Spleen (tissue), 11 donors: ENCODE measurements at regions not wholly inside any gene's neighbourhood (a gene's known extent, or its start where the extent isn't known, plus 50 kb on each side); places are given as distances from the start of the nearest gene placed in this dataset.
"Not testable (repeated sequence)": the region's sequence is repeated elsewhere in the genome, so short reads cannot be mapped to it uniquely, and the experiment has no call there.

Experiments used
- DNase-seq: peaks from one replicate; pipeline ENCODE4 v3.0.0-alpha.2; 2020
- H3K27ac ChIP-seq, 8 donors: fragments of 200-600 bp; sonication (generic) in 7 of 8; 1 replicate in 4 of 8; 2 replicates in 4 of 8; pipeline versions ENCODE4 v1.5.0 to v1.8.0; 2016 to 2021; ENCODE audit warnings: inconsistent platforms in 4 of 8, mild to moderate bottlenecking in 4 of 8, moderate library complexity in 1 of 8
- H3K27me3 ChIP-seq, 7 donors: fragments of 200-600 bp; sonication (generic) in 6 of 7; replicated peaks in 1 of 7; 1 replicate in 4 of 7; 2 replicates in 3 of 7; pipeline versions ENCODE4 v1.5.0 to v1.8.0; 2016 to 2021; ENCODE audit warnings: inconsistent platforms in 3 of 7, mild to moderate bottlenecking in 1 of 7
- H3K36me3 ChIP-seq, 6 donors: fragments of 200-600 bp; sonication (generic) in 5 of 6; 1 replicate in 4 of 6; 2 replicates in 2 of 6; pipeline versions ENCODE4 v1.5.0 to v1.8.0; 2016 to 2021; ENCODE audit warnings: inconsistent platforms in 2 of 6
- H3K4me1 ChIP-seq, 6 donors: fragments of 200-600 bp; sonication (generic) in 5 of 6; 1 replicate in 3 of 6; 2 replicates in 3 of 6; pipeline versions ENCODE4 v1.5.0 to v1.8.0; 2016 to 2021; ENCODE audit warnings: inconsistent platforms in 3 of 6
- H3K4me3 ChIP-seq, 8 donors: fragments of 200-600 bp; sonication (generic) in 7 of 8; 1 replicate in 4 of 8; 2 replicates in 4 of 8; pipeline versions ENCODE4 v1.5.0 to v1.8.0; 2016 to 2021; ENCODE audit warnings: inconsistent platforms in 4 of 8, mild to moderate bottlenecking in 4 of 8, moderate library complexity in 2 of 8
- H3K9me3 ChIP-seq, 8 donors: fragments of 200-600 bp; sonication (generic) in 7 of 8; 1 replicate in 4 of 8; 2 replicates in 4 of 8; pipeline versions ENCODE4 v1.5.0 to v1.8.0; 2016 to 2021; ENCODE audit warnings: inconsistent platforms in 4 of 8
- CTCF ChIP-seq, 11 experiments: fragments of 200-600 bp in 7 of 11; fragments of 450-650 bp in 4 of 11; sonication (generic) in 4 of 11; IDR thresholded peaks in 8 of 11; conservative IDR thresholded peaks in 3 of 11; 1 replicate in 7 of 11; 2 replicates in 4 of 11; pipeline versions ENCODE4 v1.4.0 to v1.8.0; 2016 to 2021; ENCODE audit warnings: antibody characterized with exemption in 11 of 11, inconsistent platforms in 4 of 11, mild to moderate bottlenecking in 1 of 11
- POLR2A ChIP-seq, 3 donors: fragments of 450-650 bp; IDR thresholded peaks; one replicate each; pipeline ENCODE4 v1.5.1; 2017; ENCODE audit warnings: antibody characterized with exemption in 3 of 3, mild to moderate bottlenecking in 1 of 3
- POLR2AphosphoS5 ChIP-seq, 3 donors: sonication (generic); formaldehyde crosslinking; IDR thresholded peaks; one replicate each; pipeline ENCODE4 v1.5.1; 2017; ENCODE audit warnings: antibody characterized with exemption in 3 of 3
- WGBS, 5 donors: extraction: QIAGEN DNeasy Blood & Tissue Kit in 3 of 5; methylation state at CpG; one replicate each; pipeline versions ENCODE4 v1.1.5 to v1.1.7; 2013 to 2018; 5-methylcytosine and 5-hydroxymethylcytosine counted together
- intact Hi-C: fragments of 100-400 bp; cut with DNase I; formaldehyde crosslinking; loops from one replicate; pipeline ENCODE4 v1.15.0; 2023; ENCODE audit warnings: low total_unique reads
- donor health status: healthy with polysubstance abuse.
- donor health status: DM: no; HTN: no; CAD: no; lungs with moderate emphysema.
- donor health status: DM: no; HTN: no; CAD: no.
- donor health status: Bipolar disorder and iron deficiency.
- donor health status: healthy.
- donor health status: DM: no; HTN: no; CAD: no.
- donor health status: DM: yes; HTN: yes; CAD: no.

- H3K36me3 ChIP-seq = no peaks in the 10 kb centered on the region
- DNase-seq = peak; percentile 44
- 71 to 91% (median 78%) methylated on average over 5 of the region's 5 CpGs for WGBS, 5 donors
These were observed 56.0 kb upstream of the CDX4 start for GRCh38 chrX:73390628-73391567.

DNA sequence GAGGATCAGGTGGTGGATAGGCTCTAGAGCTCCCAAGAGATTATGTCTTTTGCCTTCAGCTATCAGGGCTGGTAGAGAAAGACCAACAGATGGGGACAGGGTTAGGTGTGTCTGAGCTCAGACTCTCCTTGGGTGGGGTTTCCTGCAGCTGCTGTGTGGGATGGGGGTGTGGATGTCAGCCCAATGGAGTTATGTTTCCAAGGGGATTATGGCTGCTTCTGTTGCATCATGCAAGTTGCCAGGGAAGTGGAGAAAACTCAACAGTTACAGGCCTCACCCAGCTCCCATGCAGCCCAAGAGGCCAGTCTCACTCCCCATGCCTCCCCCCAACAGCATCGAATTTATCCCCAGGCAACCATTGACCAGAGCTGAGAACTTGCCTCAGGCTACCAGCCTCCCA is 80.2 kb upstream of the CDX4 start:
- TF ChIP-seq CTCF (IDR thresholded peaks at IDR 0.05 in 8 of 11, conservative IDR thresholded peaks at IDR 0.05 in 3 of 11) = no peak
- TF ChIP-seq POLR2A (IDR thresholded peaks at IDR 0.05) = no peak
- no peak for TF ChIP-seq POLR2AphosphoS5 (IDR thresholded peaks at IDR 0.05)
- Histone ChIP-seq H3K36me3 (no peaks in the 10 kb centered on the region), H3K4me1 (no peaks in the 10 kb centered on the region), H3K4me3 (no peak overlapping the region), H3K9me3 (peaks cover 0 to 17% (median 0%) of the 10 kb centered on the region in 8 donors), H3K27ac (no peak overlapping the region), H3K27me3 (peaks cover 0 to 11% (median 0%) of the 10 kb centered on the region in 7 donors)
- intact Hi-C loops = no loop called here
- DNase-seq = no peak
- 56 to 100% (median 89%) methylated on average over 1 of the region's 1 CpG for WGBS, 5 donors

More at GRCh38 chrX:73390628-73391567, 56.0 kb upstream of the CDX4 start:
- TF ChIP-seq POLR2AphosphoS5 (IDR thresholded peaks at IDR 0.05) (no peak), CTCF (IDR thresholded peaks at IDR 0.05 in 8 of 11, conservative IDR thresholded peaks at IDR 0.05 in 3 of 11) (no peak), POLR2A (IDR thresholded peaks at IDR 0.05) (no peak)
- Histone ChIP-seq H3K4me3 (no peak overlapping the region), H3K9me3 (peaks cover 0 to 8% (median 0%) of the 10 kb centered on the region in 8 donors), H3K27me3 (no peaks in the 10 kb centered on the region), H3K27ac (no peak overlapping the region), H3K4me1 (no peaks in the 10 kb centered on the region)
- intact Hi-C loops = no loop called here

DNA sequence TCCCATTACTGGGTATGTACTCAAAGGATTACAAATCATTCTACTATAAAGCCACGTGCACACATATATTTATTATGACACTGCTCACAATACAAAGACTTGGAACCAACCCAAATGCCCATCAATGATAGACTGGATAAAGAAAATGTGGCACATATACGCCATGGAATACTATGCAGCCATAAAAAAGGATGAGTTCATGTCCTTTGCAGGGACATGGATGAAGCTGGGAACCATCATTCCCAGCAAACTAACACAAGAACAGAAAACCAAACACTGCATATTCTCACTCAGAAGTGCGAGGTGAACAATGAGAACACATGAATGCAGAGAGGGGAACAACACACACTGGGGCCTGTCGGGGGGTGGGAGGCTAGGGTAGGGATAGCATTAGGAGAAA is 89.6 kb upstream of the CDX4 start:
- intact Hi-C loops, H3K36me3 ChIP-seq, H3K4me3 ChIP-seq, H3K4me1 ChIP-seq, DNase-seq, H3K9me3 ChIP-seq, H3K27ac ChIP-seq: not testable (repeated sequence)
- 61 to 92% (median 84%) methylated on average over 4 of the region's 4 CpGs for WGBS, 5 donors
- H3K27me3 ChIP-seq = peaks cover 0 to 14% (median 0%) of the 10 kb centered on the region in 7 donors

DNA sequence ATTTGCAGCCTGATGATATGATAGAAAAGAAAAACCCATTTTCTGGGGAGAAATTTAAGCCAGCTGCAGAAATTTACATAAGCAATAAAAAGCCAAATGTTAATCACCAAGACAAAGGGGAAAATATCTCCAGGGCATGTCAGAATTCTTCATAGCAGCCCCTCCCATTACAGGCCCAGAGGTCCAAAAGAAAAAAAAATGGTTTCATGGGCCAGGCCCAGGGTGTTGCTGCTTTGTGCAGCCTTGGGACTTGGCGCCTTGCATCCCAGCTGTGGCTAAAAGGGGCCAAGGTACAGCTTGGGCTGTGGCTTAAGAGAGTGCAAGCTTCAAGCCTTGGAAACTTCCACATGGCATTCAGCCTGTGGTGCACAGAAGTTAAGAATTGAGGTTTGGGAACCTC is 97.9 kb upstream of the CDX4 start:
- intact Hi-C loops = no loop called here
- no peak overlapping the region for H3K4me3 ChIP-seq
- H3K4me1 ChIP-seq = no peaks in the 10 kb centered on the region
- no peak for DNase-seq
- H3K36me3 ChIP-seq = no peaks in the 10 kb centered on the region
- WGBS, 5 donors = 33 to 81% (median 57%) methylated on average over 1 of the region's 1 CpG; no CpG with 5 or more reads in 1 of the 5 donors
- no peak for TF ChIP-seq CTCF (IDR thresholded peaks at IDR 0.05 in 8 of 11, conservative IDR thresholded peaks at IDR 0.05 in 3 of 11)
- no peak for TF ChIP-seq POLR2A (IDR thresholded peaks at IDR 0.05)
- no peak for TF ChIP-seq POLR2AphosphoS5 (IDR thresholded peaks at IDR 0.05)
- no peak overlapping the region for H3K27ac ChIP-seq
- H3K27me3 ChIP-seq = peaks cover 0 to 7% (median 0%) of the 10 kb centered on the region in 7 donors
- peaks cover 0 to 28% (median 8%) of the 10 kb centered on the region in 8 donors for H3K9me3 ChIP-seq
